Thoracic aorta (tissue), 2 donors: ENCODE measurements at regions not wholly inside any gene's neighbourhood (a gene's known extent, or its start where the extent isn't known, plus 50 kb on each side); places are given as distances from the start of the nearest gene placed in this dataset.

Experiments used
- ATAC-seq: fragments of 150-250 bp; one replicate; pipeline ENCODE4 v1.8.0; 2017; ENCODE audit warnings: low read depth; ENCODE audit not compliant: insufficient number of reproducible peaks, low FRiP score
- DNase-seq: peaks from one replicate; pipeline ENCODE4 v3.0.0-alpha.2; 2020; ENCODE audit warnings: low spot score
- H3K27ac ChIP-seq, 2 donors: fragments of 200-600 bp; sonication (generic); 1 replicate in 1 of 2; 2 replicates in 1 of 2; pipeline ENCODE4 v1.5.1; 2016; ENCODE audit warnings: mild to moderate bottlenecking in 2 of 2, moderate library complexity in 2 of 2
- H3K27me3 ChIP-seq: fragments of 200-600 bp; sonication (generic); replicated peaks from 2 replicates; pipeline ENCODE4 v1.6.0; 2016; ENCODE audit warnings: mild to moderate bottlenecking; ENCODE audit not compliant: insufficient read depth
- H3K36me3 ChIP-seq: fragments of 200-600 bp; sonication (generic); one replicate; pipeline ENCODE4 v1.5.1; 2016
- H3K4me1 ChIP-seq, 2 donors: fragments of 200-600 bp; sonication (generic); 1 replicate in 1 of 2; 2 replicates in 1 of 2; pipeline versions ENCODE4 v1.5.1 to v1.6.0; 2016; ENCODE audit warnings: low read depth in 2 of 2, mild to moderate bottlenecking in 1 of 2; ENCODE audit not compliant: control insufficient read depth in 1 of 2
- H3K4me3 ChIP-seq: fragments of 200-600 bp; sonication (generic); 2 replicates; pipeline ENCODE4 v1.5.1; 2016; ENCODE audit warnings: mild to moderate bottlenecking
- H3K9me3 ChIP-seq: fragments of 200-600 bp; sonication (generic); 2 replicates; pipeline ENCODE4 v1.5.1; 2016
- TF ChIP-seq, protein P1 (sequence below): fragments of 200-600 bp; sonication (generic); IDR thresholded peaks from one replicate; pipeline ENCODE4 v1.5.1; 2019; ENCODE audit warnings: antibody characterized with exemption

DNA sequence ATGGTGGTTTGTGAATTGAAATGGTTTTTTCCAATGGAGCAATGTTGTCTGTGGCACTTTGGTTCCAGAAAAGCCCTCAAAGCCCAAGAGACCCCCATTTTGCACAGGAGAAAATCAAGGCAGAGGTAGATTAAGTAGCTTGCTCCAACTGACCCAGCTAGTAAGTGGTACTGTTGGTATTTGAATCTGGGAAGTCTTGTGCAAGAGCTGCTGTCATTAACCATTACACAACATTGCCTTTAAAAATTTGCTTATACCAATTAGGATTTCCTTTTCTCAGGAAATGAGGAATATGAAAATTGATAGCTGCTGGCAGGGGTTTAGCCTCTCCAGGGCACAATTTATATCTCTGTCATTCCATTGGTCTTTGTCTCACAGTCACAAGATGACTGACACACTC, 102.4 kb upstream of the UBE3A start:
- TF ChIP-seq, protein P1, sequence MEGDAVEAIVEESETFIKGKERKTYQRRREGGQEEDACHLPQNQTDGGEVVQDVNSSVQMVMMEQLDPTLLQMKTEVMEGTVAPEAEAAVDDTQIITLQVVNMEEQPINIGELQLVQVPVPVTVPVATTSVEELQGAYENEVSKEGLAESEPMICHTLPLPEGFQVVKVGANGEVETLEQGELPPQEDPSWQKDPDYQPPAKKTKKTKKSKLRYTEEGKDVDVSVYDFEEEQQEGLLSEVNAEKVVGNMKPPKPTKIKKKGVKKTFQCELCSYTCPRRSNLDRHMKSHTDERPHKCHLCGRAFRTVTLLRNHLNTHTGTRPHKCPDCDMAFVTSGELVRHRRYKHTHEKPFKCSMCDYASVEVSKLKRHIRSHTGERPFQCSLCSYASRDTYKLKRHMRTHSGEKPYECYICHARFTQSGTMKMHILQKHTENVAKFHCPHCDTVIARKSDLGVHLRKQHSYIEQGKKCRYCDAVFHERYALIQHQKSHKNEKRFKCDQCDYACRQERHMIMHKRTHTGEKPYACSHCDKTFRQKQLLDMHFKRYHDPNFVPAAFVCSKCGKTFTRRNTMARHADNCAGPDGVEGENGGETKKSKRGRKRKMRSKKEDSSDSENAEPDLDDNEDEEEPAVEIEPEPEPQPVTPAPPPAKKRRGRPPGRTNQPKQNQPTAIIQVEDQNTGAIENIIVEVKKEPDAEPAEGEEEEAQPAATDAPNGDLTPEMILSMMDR: no peak
- Histone ChIP-seq H3K27me3 (no peaks in the 10 kb centered on the region), H3K27ac (no peak overlapping the region), H3K9me3 (no peaks in the 10 kb centered on the region), H3K36me3 (no peaks in the 10 kb centered on the region), H3K4me1 (peaks cover 0 to 14% of the 10 kb centered on the region in 2 donors), H3K4me3 (no peak overlapping the region)
- DNase-seq: no peak
- ATAC-seq: no peak

DNA sequence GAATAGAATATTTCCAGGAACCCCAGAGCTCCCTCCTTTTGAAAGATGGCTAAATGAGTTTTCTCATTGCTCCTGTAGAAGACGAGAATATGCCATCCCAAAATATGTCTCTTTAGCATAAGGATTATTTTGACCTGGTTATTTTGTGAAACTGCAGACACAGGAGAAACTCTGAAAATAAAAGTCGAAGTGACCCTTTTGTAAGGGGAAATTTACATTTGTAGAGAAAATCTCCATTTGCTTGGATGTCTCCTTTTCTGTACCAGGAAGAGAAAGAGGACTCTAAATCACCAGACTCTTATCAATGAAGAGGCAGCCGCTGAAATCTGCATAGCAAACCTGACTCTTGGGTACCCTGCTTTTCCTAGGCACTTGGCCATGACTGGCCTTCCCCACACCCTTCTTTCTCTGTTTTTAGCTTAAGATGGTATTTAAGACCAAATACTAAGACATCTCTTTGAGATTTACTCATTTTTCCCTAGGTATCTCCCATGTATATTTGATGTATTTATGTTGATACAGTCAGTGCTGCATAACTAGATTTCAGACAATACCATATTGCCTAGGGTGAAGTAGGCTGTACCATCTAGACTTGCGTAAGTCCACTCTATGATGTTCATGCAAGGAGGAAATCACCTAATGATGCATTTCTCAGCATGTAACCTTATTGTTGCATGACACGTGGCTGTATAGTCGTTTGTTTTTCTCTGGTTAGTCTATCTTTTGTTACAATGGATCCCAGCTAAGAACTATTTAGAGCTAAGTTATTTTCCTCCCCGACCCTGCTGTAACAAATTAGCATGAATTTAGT, 98.2 kb upstream of the UBE3A start:
- no peaks in the 10 kb centered on the region for H3K27me3 ChIP-seq
- H3K9me3 ChIP-seq: no peaks in the 10 kb centered on the region
- H3K4me3 ChIP-seq: no peak overlapping the region
- peaks cover 5 to 13% of the 10 kb centered on the region in 2 donors for H3K4me1 ChIP-seq
- ATAC-seq (no peak), DNase-seq (no peak)
- TF ChIP-seq, protein P1: no peak
- H3K36me3 ChIP-seq: no peaks in the 10 kb centered on the region
- no peak overlapping the region for H3K27ac ChIP-seq

DNA sequence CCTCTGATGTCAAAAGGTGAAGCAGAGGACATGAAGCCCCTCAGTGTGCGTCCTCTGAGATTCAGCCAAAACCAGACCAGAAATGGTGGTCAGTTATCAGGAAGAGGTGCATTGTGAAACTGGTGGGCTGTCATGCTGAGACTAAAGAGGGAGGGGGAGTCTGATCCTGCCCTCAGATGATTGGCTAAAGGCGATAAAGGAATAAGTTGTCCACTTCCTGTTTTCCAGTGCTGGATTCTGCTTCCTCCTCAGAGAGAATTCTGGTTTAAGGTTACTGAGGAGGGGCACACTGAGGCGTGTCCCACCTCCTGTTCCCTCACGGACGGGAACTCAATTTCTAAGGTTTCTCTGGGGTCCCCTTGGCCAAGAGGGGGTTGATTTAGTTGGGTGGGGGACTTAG, 97.0 kb upstream of the UBE3A start:
- DNase-seq: no peak
- Histone ChIP-seq H3K9me3 (no peaks in the 10 kb centered on the region), H3K27ac (no peak overlapping the region), H3K27me3 (no peaks in the 10 kb centered on the region), H3K36me3 (no peaks in the 10 kb centered on the region), H3K4me1 (peaks cover 7 to 23% of the 10 kb centered on the region in 2 donors), H3K4me3 (no peak overlapping the region)
- TF ChIP-seq, protein P1: no peak
- no peak for ATAC-seq

DNA sequence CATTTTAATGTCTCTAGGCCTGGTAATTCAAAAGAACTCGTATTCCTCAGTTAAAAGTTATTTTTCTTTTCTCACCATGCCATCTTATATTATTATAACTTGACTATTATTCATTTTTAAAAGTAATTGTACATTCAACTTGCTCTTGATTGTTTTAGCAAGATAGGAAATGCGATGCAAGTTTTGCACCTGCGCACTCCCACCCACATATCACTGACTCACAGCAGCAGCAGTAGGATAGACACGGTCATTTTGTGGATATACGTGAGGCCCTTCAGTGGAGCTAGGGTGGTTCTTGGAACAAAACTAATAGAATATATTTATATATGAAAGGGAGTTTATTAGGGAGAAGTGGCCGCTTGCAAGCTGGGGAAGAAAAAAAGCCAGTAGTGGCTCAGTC, 95.5 kb upstream of the UBE3A start:
- no peaks in the 10 kb centered on the region for H3K27me3 ChIP-seq
- H3K36me3 ChIP-seq: no peaks in the 10 kb centered on the region
- TF ChIP-seq, protein P1: no peak
- peaks cover 7 to 23% of the 10 kb centered on the region in 2 donors for H3K4me1 ChIP-seq
- H3K4me3 ChIP-seq: no peak overlapping the region
- H3K9me3 ChIP-seq: no peaks in the 10 kb centered on the region
- H3K27ac ChIP-seq: no peak overlapping the region
- DNase-seq (no peak), ATAC-seq (no peak)

DNA sequence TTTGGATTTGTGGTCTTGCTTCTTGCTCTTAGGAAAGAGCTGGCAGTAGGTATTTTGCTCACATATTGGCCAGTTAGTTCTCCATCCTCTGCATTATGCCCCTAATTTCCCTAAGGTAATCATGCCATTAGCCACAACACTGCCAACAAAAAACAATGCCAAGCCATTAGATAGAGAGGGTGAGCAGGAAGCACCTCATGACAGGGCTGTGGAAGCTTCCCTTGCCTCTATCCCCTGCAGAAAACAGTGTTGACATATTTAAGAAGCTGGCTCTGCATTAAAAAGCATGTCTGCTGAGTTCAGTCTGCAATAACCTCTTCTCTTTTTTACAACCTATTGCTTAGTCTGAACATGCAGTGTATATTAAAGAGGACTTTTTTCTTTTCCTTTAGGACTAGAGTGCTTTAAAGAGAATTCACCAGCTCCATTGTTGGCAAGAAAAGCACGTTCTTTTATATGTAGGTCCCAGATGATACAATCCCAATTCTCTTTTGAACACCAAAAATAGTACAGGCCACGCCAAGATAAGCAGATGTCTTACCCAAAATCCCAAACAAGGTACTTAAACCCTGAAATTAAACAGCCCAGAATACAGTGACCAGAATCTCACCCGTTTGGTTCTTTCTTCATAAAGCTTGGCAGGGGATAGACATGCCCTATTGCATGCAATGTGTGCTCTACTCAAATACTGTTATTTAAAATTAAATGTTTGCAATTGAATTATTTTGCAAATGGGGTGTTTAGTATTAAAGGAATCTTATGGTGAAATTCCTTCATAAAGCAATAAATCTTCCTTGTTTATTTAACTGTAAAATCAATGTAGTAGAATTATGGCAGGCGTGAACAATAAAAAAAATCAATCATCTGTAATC, 93.7 kb upstream of the UBE3A start:
- H3K27ac ChIP-seq: no peak overlapping the region
- no peak for DNase-seq
- peaks cover 7 to 23% of the 10 kb centered on the region in 2 donors for H3K4me1 ChIP-seq
- no peaks in the 10 kb centered on the region for H3K27me3 ChIP-seq
- H3K4me3 ChIP-seq: no peak overlapping the region
- TF ChIP-seq, protein P1: no peak
- no peak for ATAC-seq
- no peaks in the 10 kb centered on the region for H3K9me3 ChIP-seq
- H3K36me3 ChIP-seq: no peaks in the 10 kb centered on the region
